ENCODE measurements at regions not wholly inside any gene's neighbourhood (a gene's known extent, or its start where the extent isn't known, plus 50 kb on each side); places are given as distances from the start of the nearest gene placed in this dataset.

DNA sequence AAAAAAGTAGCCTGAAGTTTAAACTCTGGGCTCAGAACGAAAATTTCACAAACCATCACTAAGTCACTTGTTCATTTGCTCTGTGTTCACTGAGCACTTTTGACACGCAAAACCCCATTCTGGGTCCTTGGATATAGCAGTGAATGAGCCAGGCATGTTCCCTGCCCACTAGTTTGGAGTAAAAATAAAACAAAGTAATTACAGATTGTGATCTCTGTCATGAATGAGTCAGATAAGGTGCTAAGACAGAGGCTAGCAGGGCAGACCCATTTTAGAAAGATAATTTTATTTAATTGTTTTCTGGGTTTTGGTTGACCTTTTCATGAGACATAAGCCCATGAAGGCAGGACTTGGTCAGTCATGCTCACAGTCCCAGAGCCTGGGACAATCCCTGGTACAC is 84.1 kb upstream of the ARHGEF3 start:
- 87 to 94% (median 91%) methylated on average over 2 of the region's 2 CpGs for WGBS, 3 donors
- no peak overlapping the region for H3K27ac ChIP-seq (ENCODE audit: low read depth, low read length)

DNA sequence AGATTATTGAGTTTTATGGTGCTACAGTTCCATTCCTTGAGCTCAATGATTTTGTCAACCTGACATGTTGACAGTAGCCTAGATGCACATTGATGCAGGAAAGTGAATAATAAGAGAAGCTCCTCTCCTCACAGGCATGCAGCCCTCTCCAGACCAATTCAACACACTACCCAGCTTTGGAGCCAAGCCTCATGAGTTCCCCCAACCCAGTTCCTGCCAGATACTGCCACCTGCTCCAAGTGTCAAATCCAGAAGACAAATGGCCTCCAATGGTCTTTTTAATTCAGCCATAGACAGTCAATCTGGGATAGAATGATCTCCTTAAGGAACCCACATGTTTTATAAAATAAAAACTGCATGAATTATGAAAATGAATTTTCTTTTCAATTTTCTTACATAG is 83.7 kb upstream of the ARHGEF3 start:
- no peak overlapping the region for H3K27ac ChIP-seq (ENCODE audit: low read depth, low read length)

DNA sequence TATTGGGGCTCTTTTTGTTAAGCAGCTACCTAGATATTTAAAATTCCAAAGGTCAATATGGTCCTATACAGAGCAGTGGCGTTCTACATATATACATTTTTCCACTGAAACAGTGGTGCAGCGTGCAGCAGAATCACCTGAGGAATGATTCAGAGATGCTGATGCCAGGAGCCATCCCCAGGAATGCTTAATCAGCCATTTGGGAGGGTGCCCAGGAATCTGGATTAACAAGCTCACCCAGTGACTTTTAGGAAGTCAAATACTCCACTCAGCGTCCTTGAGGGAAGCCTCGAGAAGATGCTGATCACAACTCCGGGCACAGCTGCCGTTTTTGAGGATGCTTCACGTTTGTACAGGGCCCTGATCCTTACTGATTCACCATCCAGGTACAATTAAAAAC is 82.6 kb upstream of the ARHGEF3 start:
- H3K27ac ChIP-seq (ENCODE audit: low read depth, low read length) = no peak overlapping the region
- 61 to 76% (median 73%) methylated on average over 7 of the region's 7 CpGs for WGBS, 3 donors

DNA sequence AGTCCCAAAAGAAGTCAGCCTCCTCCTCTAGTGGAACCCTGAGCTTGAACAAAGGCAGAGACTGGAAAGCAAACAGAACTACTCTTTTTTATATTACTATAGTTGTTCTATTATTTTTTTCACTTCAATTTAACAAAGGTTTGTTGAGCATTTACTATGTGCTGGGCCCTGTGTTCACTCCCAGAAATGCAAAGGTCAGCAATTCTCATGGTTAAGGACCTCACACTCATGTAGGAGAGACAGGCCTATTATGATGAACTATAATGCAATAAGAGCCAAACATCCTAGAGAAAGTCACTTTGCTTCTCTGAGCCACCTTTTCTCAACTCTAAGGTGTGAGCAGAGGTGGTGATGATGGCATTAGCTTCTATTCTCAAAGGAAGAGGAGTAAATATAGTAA is 82.1 kb upstream of the ARHGEF3 start:
- no peak overlapping the region for H3K27ac ChIP-seq (ENCODE audit: low read depth, low read length)

DNA sequence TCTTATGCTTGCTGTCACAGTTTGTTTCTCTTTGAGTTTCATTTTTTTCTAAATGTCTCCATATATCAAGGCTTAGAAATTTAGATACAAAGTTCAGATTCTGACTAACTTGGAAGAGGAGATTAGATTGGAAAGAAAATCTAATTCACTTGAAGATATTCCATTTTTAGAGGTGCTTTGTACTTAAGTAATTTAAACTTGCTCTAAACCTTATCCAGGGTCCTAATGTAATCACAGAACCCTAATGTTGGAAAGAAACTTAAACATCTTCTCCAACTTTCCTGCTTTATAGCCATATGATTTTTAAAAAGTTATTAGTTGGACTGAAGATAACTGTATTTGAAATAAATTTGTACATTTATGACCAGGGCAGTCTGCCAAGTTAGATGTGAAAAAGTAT is 81.1 kb upstream of the ARHGEF3 start:
- H3K27ac ChIP-seq (ENCODE audit: low read depth, low read length) = no peak overlapping the region

DNA sequence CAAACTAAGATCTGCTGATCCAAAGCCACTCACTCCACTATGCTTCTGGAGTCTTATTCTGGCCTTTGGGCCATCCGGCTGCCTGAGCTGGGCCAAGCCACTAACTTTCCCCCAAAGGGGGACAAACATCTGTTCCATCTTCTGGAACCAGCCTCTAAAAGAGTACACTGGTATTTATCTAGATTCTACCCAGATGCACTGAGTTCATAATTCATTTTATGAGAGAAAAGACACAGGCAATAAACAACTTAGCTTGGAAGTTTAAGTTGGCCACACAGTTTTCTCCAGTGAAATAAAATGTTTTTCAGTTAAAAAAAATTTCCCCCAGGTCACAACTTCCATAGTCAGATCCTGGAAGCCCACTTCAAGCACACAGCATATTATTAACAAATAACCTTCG is 80.1 kb upstream of the ARHGEF3 start:
- no peak overlapping the region for H3K27ac ChIP-seq (ENCODE audit: low read depth, low read length)
- WGBS, 3 donors = 84 to 93% (median 90%) methylated on average over 2 of the region's 2 CpGs

DNA sequence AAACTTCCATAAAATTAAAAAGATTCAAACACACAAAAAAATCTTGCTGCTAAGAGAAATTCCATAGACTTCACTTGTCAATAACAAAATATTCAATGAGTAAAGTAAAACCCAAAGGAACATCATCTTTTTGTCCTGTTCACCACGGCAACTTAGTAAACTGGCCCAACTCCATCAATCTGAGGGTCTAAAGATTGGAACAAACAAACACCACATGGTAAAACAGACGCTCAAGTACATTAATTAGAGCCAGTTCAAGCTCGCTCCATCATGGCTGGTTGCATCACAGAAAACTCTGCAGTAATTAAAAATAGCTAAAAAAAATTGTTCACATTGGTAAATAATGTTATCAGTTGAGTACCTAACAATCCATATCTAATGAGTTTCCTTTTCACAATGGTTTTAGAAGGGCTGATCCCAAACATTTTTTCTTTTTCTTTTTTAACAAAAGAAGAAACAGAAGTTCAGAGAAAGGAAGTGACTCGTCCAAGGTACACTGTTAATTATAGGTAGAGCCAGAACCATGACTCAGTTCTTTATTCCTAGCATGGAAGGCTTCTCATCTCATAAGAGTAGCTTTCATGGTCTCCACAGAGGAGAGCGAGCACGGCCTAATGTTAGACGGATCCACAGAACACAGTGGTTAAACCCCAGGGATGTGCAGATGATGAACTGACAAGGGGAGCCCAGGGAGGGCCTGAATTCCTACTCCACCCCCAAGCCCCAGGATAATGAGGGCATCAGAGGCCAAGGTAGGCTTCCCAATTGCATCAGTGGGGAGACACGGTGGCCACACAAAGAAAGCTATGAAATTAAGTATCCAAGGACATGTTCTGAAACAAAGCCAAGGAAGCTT is 79.2 kb upstream of the ARHGEF3 start:
- WGBS, 3 donors = 91 to 95% (median 92%) methylated on average over 8 of the region's 8 CpGs

DNA sequence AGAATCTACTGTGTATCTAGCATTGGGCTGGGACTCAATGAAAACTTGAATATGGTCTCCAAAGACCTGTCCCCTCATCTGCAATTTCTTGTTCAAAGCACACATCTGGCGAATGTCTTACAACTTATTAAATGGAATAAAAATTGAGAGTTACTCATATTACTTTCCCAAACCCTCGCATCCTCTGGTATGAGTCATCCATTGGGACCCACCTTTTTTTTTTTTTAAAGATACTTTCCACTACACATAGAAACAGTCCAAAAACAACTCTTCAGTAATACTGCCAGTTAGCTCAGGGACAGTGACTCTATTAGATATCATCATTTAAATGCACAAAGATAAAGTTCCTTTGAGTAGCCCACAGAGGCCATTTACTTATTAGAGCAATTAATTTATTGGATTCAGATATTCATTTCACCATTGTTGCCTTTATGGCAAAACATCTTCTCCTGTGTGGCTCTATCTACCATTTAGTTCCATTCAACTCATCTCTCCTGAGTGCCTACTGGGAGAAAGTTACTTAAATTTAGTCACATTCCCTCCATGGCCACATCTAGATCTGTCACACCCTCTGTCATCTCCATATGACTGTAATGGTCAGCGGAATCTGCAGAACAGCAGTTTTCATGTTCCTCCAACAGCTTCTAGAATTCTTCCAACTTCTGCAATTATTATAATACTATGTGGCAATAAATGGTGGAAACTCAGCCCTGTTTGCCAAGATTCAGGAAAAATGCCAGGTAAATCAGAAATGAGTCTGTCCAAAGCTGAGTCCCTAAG is 77.9 kb upstream of the ARHGEF3 start:
- no peak overlapping the region for H3K27ac ChIP-seq (ENCODE audit: low read depth, low read length)
- 44 to 68% (median 46%) methylated on average over 3 of the region's 3 CpGs for WGBS, 3 donors

More for the DNA sequence above, 79.2 kb upstream of the ARHGEF3 start:
- H3K27ac ChIP-seq (ENCODE audit: low read depth, low read length) = no peak overlapping the region

DNA sequence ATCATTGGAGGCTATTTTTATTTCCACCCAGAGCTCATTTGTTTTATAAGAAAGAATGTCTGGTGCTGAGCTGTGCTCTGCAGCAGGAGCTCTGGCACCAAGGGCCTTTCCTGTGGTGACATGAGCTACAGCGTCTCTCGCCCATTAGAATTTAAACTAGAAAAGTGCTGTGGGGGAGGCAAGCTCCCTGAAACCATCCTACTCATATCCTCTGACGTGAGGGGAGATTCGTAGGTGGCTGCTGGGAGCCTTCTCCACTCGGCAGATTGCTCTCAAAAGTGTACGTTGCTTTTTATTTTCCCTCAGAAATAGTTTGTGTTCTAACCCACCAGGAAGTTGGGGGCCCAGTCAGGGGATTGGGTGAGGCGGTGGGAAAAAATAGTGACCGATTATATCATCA is 76.3 kb upstream of the ARHGEF3 start:
- no peak overlapping the region for H3K27ac ChIP-seq (ENCODE audit: low read depth, low read length)

DNA sequence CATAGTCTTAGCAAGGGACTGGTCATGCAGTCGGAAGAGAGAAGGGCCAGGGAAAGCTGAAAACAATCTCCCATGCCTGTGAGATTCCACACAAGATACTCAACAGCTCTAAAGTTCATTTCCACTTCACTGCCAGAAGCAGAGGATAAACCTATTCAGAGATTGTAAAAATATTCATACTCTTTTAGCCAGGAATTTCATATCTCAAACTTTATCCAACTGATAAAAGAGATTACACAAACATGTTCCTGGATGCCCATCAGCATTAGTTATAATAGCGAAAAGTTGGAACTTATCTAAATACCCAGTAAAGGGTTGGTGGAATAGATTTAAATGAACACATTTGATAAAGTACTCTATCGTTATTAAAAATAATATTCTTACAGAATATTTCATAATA is 75.2 kb upstream of the ARHGEF3 start:
- H3K27ac ChIP-seq (ENCODE audit: low read depth, low read length) = no peak overlapping the region
- WGBS, 3 donors = 58 to 89% (median 88%) methylated on average over 2 to 3 of the region's 3 CpGs

More for the DNA sequence above, 76.3 kb upstream of the ARHGEF3 start:
- 36 to 74% (median 43%) methylated on average over 8 of the region's 8 CpGs for WGBS, 3 donors

DNA sequence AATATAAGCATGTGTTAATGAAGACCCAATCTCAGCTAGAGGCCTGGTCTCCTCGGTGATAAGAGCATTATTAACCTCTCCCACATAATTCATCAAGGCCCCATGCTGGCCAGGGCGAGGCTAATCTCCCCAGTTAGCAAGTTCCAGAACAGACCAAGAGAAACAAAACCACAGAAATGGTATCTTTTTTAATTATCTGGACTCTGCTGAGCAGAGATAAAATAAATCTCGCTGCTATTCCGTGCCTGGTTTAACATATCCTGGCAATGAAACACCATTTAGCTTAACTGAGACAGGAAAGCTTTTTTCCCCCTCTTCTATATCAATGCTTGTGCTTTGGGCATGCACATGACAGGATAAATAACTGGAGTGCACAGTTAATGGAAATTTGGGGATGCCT is 72.5 kb upstream of the ARHGEF3 start:
- WGBS, 3 donors = 60 to 71% (median 69%) methylated on average over 4 of the region's 4 CpGs

DNA sequence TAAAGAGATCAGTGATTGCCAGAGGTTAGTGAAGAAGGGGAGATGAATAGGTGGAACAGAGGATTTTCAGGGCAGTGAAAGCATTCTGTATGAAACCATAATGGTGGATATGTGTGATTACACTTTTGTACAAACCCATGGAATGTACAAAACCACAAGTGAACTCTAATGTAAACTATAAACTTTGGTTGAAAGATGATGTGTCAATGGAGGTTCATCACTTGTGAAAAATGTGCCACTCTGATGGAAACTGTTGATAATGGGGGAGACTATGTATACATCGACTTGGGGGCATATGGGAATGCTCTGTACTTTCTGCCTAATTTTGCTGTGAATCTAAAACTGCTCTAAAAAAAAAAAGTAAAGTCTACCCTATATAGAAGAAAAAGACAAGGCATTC is 68.7 kb upstream of the ARHGEF3 start:
- H3K27ac ChIP-seq (ENCODE audit: low read depth, low read length) = no peak overlapping the region
- 59 to 96% (median 81%) methylated on average over 1 of the region's 1 CpG for WGBS, 3 donors

More for the DNA sequence above, 72.5 kb upstream of the ARHGEF3 start:
- no peak overlapping the region for H3K27ac ChIP-seq (ENCODE audit: low read depth, low read length)

DNA sequence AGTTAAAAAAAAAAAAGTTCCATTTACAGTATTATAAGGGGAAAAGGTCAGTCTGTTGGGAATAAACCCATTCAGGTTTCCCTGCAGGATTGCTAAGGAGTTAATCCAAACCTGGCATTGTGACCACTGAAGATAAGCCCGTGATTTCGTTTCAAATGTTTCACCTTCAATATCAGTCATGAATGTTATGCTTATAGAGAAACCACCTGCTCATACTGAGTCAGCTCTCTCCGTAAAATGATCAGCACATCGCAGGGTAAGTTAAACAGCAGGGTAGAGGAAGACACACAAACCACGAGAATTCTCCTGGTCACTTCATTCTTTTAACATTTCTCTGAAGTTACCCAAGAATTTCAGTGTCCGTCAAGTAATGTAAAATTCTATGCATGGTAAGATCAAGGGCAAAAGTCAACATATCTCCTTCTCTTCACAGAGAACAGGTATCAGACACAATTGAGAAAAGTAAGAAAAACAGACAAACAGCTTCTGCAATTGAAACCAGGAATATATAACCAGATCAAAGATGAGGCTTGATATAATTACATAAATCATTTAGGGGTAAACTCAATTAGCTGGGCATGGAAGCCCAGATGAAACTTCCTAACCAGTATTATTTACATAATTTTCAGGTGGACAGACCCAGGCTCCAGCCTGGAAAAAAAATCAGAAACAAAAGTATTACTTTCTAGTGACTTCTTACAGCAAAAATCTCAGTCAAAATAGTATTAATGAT is 67.6 kb upstream of the ARHGEF3 start:
- 34 to 68% (median 66%) methylated on average over 6 of the region's 6 CpGs for WGBS, 3 donors

DNA sequence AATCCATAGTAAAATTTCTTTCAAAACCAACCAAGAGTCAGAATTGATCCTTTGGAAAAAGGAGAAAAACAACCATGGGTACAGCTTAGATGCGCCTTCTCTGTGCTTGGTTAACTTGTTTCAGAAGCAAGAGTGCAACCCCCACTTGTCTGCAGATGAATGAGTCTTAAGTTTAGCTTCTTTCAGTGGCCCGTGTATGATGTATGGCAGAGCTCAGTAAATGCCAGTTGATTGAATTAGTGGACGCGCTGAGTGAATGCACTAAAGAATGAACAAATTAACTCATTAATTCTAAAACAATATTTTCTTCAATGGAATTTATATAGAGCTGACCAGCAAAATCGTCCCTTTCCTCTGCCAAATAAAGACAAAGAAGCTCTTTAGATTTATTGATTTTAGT is 67.0 kb upstream of the ARHGEF3 start:
- WGBS, 3 donors = 79 to 94% (median 91%) methylated on average over 5 of the region's 5 CpGs

More for the DNA sequence above, 67.6 kb upstream of the ARHGEF3 start:
- no peak overlapping the region for H3K27ac ChIP-seq (ENCODE audit: low read depth, low read length)

DNA sequence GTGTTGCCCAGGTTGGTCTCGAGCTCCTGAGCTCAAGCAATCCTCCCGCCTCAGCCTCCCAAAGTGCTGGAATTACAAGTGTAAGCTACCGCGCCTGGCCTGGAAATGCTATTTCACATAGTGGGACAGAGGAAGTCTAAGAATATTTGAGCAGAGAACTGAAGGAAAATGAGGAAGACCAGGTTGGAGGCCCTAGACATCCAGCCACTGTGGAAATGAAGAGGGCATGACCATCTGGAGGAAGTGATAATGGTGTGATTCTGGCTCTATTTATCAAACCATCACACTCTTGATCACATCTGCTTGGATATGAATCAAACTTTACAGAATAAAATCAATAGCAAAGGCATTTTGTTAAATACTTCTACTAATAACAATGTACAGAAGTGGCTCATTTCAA is 65.9 kb upstream of the ARHGEF3 start:
- H3K27ac ChIP-seq (ENCODE audit: low read depth, low read length) = no peak overlapping the region
- 76 to 99% (median 78%) methylated on average over 4 of the region's 4 CpGs for WGBS, 3 donors

More for the DNA sequence above, 67.0 kb upstream of the ARHGEF3 start:
- H3K27ac ChIP-seq (ENCODE audit: low read depth, low read length) = no peak overlapping the region

DNA sequence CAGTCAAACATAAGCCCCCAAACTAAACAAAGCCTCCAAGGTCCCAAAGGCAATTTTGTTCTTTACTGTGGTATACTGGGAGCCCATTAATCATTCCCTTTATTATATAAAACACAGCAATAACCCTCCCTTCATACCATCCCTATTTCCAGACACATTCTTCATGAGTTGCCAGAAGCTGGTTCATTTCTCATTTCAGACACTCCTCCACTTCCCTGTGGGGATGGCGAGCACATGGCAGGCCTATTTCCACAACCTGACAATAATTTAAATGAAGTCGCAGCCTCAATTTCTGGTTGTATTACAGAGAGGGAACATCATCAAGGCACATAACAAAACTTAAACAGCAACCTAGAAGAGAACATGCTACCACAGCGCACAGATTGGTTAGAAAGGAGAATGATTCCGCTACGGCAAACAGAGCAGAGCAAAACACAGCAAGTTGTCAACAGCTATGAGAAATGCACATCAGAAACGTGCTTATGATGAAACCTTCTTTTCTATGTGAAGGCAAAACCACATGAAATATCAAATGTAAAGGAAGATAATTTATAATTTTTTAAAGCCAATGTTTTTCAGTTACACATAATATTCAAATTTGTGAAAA is 63.3 kb upstream of the ARHGEF3 start:
- no peak overlapping the region for H3K27ac ChIP-seq (ENCODE audit: low read depth, low read length)
- WGBS, 3 donors = 82 to 92% (median 85%) methylated on average over 6 of the region's 6 CpGs

DNA sequence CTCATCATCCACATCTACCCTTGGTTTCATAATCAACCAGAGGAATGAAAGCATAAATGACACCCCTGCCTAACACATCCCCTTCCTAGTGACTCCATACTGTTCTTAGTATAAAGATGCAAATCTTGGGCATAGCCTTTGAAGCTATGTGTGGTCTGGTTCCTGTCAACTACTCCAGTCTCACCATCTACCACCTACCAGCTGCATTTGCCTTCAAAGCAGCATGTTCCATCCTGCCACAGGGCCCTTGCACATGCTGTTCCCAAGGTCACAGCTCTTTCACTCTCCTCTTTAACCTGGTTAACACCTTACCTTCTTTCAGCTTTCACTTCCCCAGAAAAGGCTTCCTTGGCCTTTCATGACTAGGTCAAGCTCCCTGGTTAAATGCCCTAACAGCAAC is 62.3 kb upstream of the ARHGEF3 start:
- no peak overlapping the region for H3K27ac ChIP-seq (ENCODE audit: low read depth, low read length)

DNA sequence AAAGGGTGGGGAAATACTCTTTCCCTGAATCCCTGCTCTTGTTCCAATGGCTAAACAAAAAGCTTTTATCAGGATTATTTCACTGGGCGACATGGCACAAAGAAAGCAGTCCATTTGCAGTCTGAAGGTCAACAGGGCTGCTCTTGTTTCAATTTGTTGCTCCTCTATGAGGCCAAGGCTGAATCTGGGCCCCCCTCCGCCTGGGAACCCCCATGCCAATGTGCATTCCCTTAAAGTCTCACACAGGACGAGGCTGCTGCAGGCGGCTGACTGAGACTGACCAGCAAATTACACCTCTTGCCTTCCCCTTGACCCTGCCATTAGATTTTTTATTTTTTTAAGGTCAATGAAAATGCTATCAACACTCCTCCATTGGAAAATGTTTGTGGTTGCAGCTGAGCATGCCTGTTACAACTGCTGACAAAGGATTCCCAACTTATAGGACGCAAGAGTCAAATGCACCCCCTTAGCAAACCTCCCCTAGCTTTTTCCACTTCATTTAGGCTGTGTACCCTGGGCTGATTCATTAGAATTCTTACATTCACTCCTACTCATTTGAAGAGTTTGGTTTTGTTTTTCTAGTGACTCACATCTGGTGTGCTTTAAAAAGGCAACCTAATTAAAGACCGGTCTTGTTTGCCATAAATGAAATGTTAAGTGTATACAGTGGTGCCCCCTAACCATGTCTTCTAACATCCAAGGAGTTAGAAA is 60.8 kb upstream of the ARHGEF3 start:
- no peak overlapping the region for H3K27ac ChIP-seq (ENCODE audit: low read depth, low read length)
- 75 to 87% (median 82%) methylated on average over 6 of the region's 6 CpGs for WGBS, 3 donors

Data from adipose tissue (tissue), 3 donors.